ENCODE measurements at regions not wholly inside any gene's neighbourhood (a gene's known extent, or its start where the extent isn't known, plus 50 kb on each side); places are given as distances from the start of the nearest gene placed in this dataset.

- no peak for TF ChIP-seq TCF12 (IDR thresholded peaks at IDR 0.05; ENCODE audit: low read depth)
- TF ChIP-seq TEAD4 (IDR thresholded peaks at IDR 0.05) = no peak
- TF ChIP-seq EGR1 (IDR thresholded peaks at IDR 0.05) = no peak
- TF ChIP-seq EP300 (IDR thresholded peaks at IDR 0.05; ENCODE audit: borderline replicate concordance) = no peak
- TF ChIP-seq FOXM1 (IDR thresholded peaks at IDR 0.05; ENCODE audit: borderline replicate concordance, low read depth) = no peak
- TF ChIP-seq ZBTB7A (IDR thresholded peaks at IDR 0.05; ENCODE audit: low read depth) = no peak
- no peak for TF ChIP-seq RAD21 (IDR thresholded peaks at IDR 0.05; ENCODE audit: low read depth)
- TF ChIP-seq YY1 (IDR thresholded peaks at IDR 0.05; ENCODE audit: low read depth) = no peak
- TF ChIP-seq CEBPB (IDR thresholded peaks at IDR 0.05) = no peak
- TF ChIP-seq USF1 (IDR thresholded peaks at IDR 0.05) = no peak
Measured at GRCh38 chr11:57069942-57070341, 81.2 kb downstream of the OR5AK2 start.

All from Ishikawa (cell line).